GM18526 (cell line): ENCODE measurements at regions not wholly inside any gene's neighbourhood (a gene's known extent, or its start where the extent isn't known, plus 50 kb on each side); places are given as distances from the start of the nearest gene placed in this dataset.
A peak's percentile ranks its signal among the peaks of the same experiment; 100 is the strongest.

Source experiments
- POLR2A ChIP-seq: IDR thresholded peaks from 3 replicates; pipeline ENCODE4 v1.6.1; 2011; ENCODE audit not compliant: insufficient read length; ENCODE audit errors: extremely low read depth

DNA sequence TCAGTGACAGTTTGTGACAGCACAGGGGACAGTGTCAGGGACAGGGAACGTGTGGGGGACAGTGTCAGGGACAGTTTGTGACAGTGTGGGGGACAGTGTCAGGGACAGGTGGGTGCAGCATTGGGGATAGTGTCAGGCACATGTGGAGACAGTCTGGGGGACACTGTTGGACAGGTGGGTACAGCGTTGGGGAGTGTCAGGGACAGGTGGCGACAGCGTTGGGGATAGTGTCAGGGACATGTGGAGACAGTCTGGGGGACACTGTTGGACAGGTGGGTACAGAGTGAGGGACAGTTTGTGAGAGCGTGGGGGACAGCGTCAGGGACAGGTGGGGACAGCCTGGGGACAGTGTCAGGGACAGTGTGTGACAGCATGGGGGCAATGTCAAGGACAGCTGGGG, 140.0 kb downstream of the TMEM121 start:
- no peak for TF ChIP-seq POLR2A

DNA sequence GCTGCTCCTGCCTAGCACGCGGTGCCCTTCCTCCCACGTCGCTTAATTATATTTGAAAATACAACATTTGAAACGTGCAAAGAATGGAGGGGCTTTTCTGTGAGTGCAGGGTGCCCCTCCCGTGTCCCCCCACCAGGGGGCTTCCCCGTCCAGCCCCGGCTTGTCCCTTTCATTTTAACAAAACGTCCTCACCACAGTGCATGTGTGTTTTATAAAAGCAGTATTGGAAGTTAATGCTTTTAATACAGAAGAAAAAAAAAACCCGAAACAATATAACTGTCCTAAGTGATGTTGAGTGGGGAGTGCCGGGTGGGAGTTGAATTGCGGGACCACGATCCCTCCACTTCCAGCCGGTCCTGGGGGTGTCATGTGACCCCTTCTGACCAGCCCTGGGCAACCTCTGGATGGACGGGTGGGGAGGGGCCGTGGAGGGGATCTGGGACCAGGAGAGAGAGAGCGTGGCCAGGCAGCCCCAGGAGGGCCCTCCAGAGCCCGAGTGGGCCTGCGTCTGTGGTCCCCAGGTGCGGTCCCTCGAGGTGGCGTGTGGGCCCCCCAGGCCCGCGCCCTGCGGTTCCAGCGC, 155.3 kb downstream of the TMEM121 start:
- TF ChIP-seq POLR2A = peak; percentile 16

DNA sequence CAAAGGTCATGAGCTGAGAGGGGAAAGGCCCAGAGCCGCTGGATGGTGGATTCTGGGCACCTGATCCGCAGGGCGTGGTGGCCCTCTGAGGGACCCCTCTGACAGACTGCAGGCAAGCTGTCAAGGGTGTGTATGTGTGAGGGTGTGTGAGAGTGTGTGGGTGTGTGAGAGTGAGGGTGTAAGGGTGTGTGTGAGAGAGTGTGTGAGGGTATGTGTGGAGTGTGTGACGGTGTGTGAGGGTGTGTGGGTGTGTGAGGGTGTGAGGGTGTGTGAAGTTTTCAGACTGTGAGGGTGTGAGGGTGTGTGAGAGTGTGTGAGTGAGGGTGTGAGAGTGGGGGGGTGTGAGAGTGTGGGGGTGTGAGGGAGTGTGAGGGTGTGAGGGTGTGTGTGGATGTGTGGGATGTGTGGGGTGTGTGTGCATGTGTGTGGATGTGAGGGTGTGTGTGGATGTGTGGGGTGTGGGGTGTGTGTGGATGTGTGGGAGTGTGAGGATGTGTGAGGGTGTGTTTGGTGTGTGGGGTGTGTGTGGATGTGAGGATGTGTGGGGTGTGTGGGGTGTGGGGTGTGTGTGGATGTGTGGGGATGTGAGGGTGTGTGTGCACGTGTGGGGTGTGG, 156.7 kb downstream of the TMEM121 start:
- no peak for TF ChIP-seq POLR2A

DNA sequence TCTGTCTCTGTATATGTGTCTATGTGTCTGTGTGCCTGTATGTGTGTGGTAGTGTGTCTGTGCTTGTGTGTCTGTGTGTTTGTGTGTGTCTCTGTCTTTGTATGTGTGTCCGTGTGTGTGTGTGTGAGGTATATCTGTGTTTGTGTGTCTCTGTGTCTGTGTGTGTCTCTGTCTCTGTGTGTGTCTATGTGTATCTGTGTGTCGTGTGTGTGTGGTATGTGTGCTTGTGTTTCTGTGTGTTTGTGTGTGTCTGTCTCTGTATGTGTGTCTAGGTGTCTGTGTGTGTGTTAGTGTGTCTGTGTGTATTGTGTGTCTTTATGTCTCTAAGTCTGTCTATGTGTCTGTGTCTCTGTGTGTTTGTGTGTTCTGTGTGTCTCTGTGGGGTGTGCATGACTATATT, 158.6 kb downstream of the TMEM121 start:
- TF ChIP-seq POLR2A = no peak

DNA sequence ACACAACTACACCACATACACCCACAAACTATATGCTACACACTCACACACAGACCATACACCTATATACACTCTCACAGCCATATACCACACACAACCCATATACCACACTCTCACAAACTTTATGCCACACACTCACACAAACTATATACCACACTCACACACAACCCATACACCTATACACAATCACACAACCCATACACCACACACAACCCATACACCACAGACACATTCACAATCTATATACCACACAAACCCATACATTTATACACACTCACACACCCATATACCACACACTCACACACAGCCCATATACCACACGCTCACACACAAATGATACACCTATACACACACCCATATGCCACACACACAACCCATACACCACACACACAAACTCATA, 163.3 kb downstream of the TMEM121 start:
- TF ChIP-seq POLR2A = no peak

DNA sequence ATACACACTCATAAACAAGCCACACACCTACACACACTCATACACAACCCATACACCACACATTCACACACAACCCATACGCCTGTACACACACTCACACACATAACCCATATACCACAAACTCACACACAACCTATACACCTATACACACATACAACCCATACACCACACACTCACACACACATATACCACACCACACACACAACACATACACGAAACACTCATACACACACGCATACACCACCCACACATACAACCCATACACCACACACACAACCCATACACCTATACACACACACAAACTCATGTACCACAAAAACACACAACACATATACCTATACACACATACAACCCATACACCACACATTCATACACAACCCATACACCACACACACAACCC, 164.3 kb downstream of the TMEM121 start:
- TF ChIP-seq POLR2A = no peak

DNA sequence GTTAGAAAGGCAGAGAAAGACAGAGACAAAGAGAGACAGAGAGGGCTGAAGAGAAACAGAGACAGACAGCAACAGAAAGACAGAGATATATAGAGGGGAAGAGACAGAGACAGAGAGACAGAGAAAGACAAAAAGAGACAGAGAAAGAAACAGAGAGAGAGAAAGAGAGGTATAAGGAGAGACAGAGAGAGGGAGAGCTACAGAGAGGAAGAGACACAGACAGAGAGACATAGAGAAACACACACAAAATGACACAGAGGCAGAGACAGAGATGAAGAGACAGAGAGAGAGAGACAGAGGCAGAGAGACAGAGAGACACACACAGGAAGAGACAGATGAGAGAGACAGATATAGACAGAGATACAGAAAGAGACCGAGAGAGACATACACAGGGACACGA, 168.6 kb downstream of the TMEM121 start:
- TF ChIP-seq POLR2A = no peak

DNA sequence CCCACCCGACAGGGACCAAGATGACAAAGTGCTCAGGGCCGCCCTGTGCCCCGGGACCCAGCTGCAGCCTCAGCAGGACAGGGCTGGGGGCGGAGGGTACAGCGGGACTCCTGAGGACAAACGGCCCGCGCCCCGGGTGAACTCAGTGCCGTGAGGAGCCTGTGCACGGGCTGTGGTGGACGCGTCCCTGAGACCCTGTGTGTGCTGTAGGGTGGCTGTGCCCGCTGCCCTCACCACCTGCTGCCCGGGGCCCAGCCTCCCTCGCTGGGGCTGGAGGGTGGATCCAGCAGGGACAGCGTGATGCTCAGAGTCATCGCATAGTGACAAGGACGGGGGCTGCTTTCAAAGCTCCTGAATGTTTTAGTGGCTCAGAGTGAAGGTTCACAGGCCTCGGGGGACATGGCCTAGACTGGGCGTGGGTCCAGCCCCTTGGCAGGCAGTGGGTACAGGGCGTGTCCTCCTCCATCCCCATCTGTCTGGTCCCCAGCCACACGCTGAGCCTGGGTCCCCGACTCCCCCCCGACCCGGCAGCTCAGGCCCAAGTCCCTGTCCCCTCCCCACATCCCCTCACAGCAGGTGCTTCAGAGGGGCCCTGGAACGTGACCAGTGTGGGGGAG, 172.7 kb downstream of the TMEM121 start:
- TF ChIP-seq POLR2A = peak; percentile 25

DNA sequence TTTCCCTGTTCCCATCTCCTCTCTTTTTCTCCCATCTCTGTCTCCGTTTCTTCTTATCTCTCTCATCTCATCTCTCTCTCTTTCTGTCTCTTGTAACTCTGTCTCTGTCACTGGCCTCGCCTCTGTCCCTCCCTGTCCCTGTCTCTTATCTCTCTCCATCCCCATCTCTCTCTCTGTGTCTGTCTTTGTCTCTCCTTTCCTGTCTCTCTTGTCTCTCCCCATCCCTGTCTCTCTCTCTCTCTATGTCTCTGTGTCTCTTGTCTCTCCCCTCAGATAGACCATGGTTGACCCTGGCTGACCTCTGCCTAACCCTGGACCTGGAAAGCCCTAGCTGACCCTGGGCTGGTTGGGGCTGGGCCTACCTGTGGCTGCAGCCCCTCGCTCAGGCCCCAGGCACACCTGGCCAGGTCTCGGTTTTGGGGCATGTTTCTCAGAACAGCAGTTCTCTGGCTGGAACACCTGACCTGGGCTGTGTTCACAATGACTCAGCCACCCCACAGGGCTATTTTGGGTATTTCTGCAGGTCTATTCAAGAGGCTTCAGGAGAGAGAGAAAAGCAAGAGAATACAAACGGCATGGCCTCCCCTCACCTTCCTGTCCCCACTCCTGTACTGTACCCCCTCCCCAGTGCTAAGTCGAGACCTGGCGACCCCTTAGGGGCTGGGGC, 174.4 kb downstream of the TMEM121 start:
- TF ChIP-seq POLR2A = peak; percentile 23

DNA sequence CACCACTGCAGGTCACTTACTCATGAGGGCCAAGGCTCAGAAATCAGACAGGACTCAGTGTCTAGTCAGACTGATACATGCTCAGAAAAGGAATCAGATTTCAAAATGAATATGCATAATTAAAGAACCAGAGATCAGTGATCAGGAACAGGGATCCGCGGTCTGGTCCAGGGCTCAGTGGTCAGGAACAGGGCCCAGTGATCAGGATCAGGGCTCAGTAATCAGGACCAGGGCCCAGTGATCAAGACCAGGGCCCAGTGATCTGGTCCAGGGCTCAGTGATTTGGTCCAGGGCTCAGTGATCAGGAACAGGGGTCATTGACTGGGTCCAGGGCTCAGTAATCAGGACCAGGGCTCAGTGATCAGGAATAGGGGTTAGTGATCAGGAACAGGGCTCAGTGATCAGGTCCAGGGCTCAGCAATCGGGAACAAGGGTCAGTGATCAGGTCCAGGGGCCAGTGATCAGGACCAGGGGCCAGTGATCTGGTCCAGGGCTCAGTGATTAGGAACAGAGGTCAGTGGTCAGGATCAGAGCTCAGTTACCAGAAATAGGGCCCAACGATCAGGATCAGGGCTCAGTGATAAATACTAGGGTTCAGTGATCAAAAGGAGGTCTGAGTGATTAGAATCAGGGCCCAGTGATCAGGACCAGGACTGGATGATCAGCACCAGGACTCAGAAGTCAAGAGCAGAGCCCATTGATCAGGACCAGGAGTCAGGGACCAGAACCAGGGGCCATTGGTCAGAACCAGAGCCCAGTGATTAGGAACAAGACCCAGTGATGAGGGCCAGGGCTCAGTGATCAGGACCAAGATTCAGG, 175.3 kb downstream of the TMEM121 start:
- peak; percentile 31 for TF ChIP-seq POLR2A

DNA sequence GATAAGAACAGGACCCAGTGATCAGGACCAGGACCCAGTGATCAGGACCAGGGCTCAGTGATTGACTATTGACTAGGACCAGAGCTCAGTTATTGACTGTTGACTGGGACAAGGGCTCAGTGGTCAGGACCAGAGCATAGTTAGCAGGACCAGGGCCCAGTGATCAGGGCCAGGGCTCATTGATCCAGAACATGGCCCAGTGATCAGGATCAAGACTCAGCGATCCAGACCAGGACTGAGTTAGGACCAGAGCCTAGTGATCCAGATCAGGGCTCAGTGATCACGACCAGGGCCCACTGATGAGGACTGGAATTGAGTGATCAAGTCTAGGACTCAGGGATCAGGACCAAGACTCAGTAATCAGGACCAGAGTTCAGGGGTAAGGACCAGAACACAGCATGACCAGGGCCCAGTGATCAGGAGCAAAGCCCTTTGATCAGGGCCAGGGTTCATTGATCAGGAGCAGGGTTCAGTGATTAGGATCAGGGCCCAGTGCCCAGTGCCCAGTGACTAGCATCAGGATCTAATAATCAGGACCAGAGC, 176.0 kb downstream of the TMEM121 start:
- TF ChIP-seq POLR2A = no peak

DNA sequence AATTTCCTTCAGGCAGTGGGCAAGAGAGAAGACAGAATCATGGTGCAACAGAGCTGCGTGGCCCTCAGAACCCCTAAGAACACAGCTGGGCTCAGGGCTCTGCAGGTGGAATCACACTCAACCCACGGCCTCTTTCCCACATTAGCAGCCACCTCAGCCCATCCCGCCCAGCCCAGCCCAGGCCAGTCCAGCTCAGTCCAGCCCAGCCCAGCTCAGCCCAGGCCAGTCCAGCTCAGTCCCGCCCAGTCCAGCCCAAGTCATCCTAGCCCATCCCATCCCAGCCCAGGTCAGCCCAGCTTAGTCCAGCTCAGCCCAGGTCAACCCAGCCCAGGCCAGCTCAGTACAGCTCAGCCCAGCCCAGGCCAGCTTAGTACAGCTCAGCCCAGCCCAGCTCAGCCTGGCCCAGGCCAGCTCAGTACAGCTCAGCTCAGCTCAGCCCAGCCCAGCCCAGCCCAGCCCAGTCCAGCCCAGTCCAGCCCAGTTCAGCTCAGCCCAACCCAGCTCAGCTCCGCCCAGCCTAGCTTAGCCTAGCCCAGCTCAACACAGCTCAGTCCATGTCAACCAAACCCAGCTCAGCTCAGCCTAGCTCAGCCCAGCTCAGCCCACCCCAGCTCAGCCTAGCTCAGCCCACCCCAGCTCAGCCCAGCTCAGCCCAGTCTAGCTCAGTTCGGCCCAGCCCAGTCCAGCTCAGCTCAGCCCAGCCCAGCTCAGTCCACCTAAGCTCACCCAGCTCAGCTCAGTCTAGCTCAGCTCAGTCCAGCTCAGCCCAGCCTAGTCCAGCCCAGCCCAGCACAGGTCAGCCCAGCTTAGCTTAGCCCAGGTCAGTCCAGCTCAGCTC, 183.1 kb downstream of the TMEM121 start:
- no peak for TF ChIP-seq POLR2A

DNA sequence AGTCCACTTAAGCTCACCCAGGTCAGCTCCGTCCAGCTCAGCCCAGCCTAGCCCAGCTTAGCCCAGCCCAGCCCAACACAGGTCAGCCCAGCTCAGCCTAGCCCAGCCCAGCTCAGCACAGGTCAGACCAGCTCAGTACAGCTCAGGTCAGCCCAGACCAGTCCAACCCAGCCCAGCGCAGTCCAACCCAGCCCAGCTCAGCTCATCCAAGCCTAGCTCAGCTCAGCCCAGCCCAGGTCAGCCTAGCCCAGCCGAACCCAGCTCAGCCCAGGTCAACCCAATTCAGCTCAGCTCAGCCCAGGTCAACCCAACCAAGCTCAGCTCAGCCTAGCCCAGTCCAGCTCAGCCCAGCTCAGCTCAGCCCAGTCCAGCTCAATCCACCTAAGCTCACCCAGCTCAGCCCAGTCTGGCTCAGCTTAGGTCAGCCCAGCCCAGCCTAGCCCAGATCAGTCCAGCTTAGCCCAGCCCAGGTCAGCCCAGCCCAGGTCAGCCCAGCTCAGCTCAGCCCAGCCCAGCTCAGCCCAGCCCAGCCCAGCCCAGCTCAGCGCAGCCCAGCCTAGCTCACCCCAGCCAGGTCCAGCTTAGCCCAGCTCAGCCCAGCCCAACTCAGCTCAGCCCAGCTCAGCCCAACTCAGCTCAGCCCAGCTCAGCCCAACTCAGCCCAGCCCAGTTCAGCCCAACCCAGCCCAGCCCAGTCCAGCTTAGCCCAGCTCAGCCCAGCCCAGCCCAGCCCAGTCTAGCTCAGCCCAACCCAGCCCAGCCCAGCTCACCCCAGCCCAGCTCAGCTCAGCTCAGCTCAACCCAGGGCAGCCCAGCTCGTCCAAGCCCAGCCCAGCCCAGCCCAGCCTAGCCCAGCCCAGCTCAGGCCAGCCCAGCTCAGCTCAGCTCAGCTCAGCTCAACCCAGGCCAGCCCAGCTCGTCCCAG, 184.0 kb downstream of the TMEM121 start:
- TF ChIP-seq POLR2A = no peak

DNA sequence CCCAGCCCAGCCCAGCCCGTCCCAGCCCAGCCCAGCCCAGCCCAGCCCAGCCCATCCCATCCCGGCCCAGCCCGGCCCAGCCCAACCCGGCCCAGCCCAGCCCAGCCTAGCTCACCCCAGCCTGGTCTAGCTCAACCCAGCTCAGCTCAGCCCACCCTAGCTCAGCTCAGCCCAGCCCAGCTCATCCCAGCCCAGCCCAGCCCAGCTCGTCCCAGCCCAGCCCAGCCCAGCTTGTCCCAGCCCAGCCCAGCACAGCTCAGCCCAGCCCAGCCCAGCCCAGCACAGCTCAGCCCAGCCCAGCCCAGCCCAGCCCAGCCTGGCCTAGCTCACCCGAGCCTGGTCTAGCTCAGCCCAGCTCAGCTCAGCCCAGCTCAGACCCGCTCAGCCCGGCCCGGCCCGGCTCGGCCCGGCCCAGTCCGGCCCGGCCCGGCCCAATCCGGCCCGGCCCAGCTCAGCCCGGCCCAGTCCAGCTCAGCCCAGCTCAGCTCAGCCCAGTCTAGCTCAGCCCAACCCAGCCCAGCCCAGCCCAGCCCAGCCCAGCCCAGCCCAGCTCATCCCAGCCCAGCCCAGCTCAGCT, 184.7 kb downstream of the TMEM121 start:
- TF ChIP-seq POLR2A = no peak
